ENCODE measurements at regions not wholly inside any gene's neighbourhood (a gene's known extent, or its start where the extent isn't known, plus 50 kb on each side); places are given as distances from the start of the nearest gene placed in this dataset.
"Not testable (repeated sequence)": the region's sequence is repeated elsewhere in the genome, so short reads cannot be mapped to it uniquely, and the experiment has no call there.

DNA sequence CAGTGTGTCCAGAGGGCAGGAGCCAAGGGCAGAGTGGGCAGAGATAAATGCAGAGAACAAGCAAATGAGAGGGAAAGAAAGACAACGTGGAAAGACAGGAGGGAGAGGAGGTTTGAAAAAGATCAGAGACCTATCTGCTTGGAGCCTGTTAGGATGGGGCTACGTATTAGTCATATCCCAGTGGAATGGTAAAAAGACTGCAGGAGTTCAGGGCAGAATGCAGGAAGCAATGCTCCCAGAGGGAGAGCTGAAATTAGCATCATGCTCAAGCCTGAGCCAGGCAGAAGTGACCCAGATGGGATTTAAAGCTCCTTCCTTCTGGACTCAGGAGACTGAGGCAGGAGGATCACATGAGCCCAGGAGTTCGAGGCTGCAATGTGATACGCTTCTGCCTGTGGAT, 261.3 kb upstream of the CHRM3 start:
- intact Hi-C loops (cut with micrococcal nuclease) = no loop called here

DNA sequence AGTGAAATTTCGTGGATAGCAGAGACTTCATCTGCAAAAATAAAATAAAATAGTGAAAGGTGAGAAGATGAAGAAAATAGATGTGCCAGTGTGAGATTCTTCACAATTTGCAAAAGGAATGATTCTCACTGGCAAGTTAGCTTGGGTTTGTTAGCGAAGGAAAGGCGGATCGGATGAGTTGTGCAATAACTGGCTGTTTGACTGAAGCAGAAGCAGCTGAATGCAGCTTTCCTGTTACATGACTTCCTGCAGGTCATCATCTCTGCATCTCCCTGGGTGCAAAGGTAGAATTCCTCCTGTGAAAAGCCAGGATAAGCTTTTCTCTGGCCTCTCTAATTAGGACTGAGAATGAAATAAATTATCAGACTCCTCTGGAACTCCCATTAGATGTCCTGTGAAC, 263.1 kb upstream of the CHRM3 start:
- intact Hi-C loops (cut with micrococcal nuclease) = no loop called here

DNA sequence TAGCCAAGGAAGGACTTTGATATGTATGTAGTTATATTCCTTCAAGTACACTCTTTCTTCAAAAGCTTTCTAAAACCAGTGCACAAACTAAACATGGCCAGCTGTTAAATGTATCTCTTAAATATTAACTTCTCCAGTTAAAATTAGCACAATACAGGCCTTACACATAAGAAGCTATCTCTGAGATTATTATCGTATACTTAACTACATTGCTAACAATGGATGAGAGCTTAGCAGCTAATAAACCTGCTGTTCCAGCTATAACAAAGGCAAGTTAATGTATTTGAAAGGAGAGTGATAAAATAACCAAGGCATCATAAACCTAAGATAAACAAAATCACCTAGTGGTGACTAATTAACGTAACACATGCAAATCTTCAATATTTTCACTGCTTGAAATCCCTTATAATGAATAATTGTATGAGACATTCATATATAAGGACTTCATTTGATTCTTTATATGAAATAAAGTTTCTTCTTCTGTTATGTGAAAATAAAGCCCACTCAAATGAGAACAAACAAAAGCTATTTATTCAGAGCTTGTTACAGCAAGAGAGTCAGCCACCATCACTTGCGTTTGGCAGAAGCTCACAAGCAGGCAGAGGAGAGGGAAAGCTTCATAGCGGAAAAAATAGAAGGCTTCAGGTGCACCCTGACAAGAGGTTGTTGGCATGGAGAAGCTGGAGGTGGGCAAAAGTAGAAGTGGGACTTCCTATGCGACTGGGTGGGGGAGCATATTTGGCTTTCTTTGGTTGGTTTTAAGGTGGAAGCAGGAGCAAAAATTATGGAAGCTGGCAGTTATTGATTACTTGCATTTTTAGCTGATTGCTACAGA, 274.1 kb upstream of the CHRM3 start:
- intact Hi-C loops (cut with micrococcal nuclease) = no loop called here

DNA sequence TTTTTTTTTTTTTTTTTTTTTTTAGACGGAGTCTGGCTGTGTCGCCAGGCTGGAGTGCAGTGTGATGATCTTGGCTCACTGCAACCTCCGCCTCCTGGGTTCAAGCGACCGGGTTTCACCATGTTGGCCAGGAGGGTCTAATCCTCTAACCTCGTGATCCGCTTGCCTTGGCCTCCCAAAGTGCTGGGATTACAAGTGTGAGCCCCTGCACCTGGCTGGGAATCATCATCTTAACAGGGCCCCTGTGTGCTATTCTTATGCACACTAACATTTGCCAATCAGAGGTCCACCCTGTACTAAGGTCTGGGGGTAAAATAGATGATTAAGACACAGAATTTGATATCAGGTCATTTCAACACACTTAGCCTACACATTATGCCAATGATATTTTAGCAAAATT, 278.7 kb upstream of the CHRM3 start:
- intact Hi-C loops (cut with micrococcal nuclease) = no loop called here

DNA sequence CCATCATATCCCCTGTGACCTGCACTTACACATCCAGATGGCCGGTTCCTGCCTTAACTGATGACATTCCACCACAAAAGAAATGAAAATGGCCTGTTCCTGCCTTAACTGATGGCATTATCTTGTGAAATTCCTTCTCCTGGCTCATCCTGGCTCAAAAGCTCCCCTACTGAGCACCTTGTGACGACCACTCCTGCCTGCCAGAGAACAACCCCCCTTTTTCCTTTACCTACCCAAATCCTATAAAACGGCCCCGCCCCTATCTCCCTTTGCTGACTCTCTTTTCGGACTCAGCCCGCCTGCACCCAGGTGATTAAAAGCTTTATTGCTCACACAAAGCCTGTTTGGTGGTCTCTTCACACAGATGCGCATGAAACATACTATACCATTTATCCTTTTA, 279.7 kb upstream of the CHRM3 start:
- intact Hi-C loops (cut with micrococcal nuclease) = not testable (repeated sequence)

DNA sequence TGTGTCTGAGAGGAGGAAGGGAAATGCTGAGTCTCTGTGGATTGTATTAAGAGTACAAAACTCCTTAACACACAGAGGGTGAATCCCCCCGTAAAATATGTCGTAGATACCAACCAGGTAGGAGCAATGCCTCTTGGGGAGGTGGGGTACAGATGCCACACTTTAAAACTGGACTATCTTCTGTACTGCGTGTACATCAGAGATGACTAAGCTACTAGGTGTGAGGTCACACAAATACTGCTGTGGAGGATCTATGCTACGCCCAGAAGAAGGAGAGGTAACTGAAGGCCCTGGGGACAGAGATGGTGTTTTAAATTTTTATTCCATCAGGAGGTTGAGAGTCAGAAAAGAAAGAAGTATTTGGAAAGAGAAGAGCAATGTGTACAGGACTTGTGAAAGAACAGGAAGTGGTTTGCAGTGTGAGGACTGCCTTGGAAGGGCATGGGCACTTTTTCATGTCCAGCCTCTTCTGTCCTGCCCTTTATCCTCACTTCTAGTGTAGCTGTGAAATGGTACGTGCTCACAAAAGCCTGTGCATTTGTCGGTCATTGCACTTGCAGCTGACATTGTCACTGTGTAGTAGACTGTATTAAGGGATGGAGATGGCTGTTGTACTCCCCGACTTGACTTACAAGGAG, 287.8 kb upstream of the CHRM3 start:
- intact Hi-C loops (cut with micrococcal nuclease) = no loop called here

DNA sequence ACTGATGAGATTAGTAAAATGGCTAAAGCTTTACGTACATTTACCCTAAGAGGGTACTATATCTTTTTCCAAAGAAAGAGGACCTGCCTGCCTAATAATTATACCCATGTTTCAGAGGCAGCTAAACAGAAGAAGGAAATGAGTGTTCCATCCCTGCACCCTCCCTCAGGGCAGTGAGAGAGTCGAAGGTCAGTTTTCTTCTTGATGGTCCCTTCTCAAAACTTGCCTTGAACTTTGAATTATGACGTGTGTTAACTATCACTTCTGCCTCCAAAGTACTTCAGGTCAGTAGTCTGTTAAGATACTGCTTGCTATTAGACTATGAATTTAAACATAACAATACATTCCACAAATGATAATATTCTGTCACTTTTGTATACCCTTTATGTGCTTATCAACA, 294.8 kb upstream of the CHRM3 start:
- intact Hi-C loops (cut with micrococcal nuclease) = no loop called here

DNA sequence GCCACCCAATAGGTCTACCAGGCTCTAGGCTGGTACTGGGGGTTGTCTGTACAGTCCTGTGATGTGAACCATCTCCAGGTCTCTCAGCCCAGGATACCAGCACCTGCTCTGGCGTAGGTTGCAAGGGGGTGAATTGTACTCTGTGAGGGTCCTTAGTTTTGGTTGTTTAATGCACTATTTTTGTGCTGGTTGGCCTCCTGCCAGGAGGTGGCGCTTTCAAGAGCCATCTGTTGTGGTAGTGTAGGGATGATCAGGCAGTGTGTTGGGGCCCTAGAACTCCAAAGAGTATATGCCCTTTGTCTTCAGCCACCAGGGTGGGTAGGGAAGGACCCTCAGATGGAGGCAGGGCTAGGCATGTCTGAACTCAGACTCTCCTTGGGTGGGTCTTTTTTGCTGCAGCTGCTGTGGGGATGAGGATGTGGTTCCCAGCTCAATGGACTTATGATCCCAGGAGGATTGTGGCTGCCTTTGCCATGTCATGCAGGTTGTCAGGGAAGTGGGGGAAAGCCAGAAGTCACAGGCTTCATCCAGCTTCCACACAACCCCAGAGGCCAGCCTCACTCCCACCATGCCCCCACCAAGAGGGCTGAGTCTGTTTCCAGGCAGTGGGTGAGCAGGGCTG, 301.8 kb upstream of the CHRM3 start:
- intact Hi-C loops (cut with micrococcal nuclease) = no loop called here

DNA sequence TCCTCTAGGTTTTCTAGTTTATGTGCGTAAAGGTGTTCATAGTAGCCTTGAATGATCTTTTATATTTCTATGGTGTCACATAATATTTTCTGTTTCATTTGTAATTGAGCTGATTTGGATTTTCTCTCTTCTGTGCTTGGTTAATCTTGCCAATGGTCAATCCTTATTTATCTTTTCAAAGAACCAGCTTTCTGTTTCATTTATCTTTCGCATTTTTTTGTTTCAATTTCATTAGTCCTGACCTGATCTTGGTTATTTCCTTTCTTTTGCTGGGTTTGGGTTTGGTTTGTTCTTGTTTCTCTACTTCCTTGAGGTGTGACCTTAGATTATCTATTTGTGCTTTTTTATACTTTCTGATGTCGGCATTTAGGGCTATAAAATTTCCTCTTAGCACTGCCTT, 304.4 kb upstream of the CHRM3 start:
- intact Hi-C loops (cut with micrococcal nuclease) = not testable (repeated sequence)

DNA sequence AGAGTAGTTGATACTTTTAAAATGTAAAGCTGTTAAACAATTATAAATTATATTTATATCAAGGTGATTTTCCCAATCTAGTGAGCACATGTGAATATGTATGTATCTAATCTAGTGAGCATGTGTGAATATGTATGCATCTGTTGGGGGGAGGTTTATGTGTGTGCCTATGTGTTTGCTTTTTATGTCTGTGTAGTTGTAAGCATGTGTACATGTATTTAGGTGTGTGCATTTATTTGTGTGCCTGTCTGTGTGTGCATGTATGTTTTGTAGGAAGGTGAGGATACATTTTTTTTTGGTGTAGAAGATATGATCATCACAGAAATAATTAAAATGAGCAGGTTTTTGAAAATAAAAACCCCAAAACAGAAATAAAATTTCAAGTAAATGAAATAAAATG, 318.9 kb upstream of the CHRM3 start:
- intact Hi-C loops (cut with micrococcal nuclease) = no loop called here

DNA sequence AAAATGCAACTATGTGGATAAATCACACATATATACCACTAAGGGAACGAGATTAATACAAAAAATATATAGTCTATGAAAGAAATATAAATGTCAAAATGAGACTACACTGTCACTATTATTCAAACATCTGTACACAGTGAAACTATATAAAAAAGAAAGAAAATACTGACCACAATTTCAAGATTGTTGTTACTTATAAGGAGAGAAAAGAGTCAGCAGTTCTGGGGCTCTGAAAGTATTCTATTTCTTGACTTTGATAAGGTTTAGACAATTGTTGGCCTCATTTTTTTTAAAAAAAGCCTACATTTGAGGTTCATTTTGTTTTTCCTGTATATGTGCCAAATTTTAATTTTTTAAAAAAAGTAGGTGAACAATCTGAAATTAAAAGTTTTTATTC, 319.3 kb upstream of the CHRM3 start:
- intact Hi-C loops (cut with micrococcal nuclease) = no loop called here

DNA sequence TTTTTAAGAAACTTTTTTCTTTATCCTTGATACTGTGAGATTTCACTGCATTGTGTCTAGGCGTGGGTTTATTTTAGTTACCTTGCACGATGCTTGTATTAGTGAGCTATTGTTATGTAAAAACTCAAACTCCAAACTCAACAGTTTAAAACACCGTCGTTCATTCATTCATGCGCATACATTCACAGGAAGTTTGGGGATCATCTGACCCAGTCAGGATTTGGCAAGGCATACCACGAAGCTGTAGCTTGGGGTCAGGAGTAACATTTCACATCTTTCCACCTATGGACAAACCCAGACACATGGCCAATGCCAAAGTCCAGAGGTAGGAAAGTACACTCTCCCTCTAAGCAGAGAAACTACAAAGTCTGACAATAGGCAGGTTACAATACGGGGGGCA, 324.6 kb upstream of the CHRM3 start:
- intact Hi-C loops (cut with micrococcal nuclease) = no loop called here

DNA sequence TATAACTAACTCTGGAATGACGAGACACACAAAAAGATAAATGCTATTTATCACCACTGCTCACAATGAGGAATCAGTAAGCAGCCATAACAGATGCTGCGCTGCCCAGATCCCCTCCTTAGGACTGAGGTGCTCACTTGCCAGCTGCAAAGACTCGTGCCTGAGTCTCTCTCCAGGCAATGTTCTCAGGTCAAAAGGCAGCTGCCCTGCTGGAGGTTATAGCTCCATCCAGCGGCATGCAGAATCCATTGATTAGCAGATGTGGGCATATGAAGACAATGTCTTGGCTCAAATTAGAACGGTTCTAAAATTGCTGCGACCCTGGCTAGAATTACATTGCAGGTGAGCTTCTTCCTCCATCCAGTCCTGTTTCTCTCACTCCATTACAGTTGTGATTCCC, 328.2 kb upstream of the CHRM3 start:
- intact Hi-C loops (cut with micrococcal nuclease) = no loop called here

DNA sequence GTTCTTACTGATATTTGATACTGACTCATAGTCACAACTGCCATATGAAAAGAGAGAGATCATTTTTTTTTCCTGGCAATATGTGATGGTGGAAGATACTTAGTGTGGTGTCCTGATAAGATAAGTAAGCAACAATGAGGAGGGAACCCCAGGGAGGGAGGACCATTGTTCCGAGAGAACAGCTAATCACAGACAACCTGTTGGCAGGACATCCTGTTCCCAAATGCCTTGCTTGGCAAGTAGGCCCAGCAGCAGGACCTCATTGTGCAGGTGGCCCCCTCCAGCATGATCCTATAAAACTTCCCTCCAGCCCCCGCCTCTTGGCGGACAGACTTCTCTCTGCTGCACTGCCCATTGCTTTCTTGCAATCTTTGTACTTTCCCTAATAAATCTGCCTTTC, 329.4 kb upstream of the CHRM3 start:
- intact Hi-C loops (cut with micrococcal nuclease) = no loop called here

DNA sequence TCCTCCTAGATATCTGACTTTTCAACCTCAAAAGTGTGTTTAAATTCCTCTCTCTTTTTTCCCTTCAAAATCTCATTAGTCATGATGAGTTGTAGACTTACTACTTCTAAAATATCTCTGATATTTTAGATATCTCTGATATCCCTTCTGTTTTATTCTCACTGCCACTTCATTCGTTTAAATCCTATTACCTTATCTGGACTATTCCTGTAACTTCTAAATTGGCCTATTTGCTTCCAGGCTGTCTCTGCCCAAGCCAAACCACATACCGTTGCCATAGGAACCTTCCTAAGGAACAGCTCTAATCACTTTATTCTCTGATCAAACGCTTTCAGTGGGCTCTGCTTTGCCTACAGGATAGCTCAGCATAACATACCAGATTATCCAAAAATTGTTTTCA, 333.1 kb upstream of the CHRM3 start:
- intact Hi-C loops (cut with micrococcal nuclease) = no loop called here

DNA sequence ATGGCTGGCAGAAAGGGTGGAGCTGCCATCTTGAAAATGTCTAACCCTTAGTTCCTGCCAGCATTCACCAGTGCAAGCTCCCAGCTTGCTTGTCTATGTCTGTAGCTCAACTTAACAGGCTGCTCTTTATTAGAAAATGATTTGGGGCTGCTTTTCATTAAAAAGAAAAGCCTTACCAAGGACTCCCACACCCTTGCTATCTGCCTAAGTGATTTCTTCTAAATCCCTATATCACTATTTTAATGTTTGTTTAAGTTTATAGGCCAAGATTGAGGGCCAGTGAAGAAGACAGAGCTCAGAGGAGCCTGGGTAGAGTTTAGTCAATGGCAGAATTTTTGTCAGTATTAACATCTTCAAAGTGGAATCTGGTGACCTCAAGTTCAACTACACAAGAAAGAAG, 336.8 kb upstream of the CHRM3 start:
- intact Hi-C loops (cut with micrococcal nuclease) = no loop called here

DNA sequence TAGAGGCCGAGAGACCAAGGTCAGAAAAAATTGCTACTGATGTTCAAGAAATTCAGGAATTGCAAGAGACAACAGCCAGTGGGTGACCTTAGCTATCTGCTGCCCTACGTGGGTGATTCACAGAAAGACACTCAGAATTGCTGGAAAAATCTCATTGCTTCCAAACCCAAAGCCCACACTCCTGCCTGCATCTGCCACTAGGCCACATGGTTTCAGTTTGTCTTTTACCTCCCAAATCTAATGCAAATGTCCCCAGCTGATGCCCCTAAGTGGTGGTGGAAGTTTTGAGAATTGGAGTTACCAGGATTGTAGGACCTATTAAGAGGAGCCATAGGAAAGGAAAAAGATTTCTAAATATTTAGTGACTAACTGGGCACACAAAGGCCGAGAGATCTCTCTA, 341.5 kb upstream of the CHRM3 start:
- intact Hi-C loops (cut with micrococcal nuclease) = no loop called here

DNA sequence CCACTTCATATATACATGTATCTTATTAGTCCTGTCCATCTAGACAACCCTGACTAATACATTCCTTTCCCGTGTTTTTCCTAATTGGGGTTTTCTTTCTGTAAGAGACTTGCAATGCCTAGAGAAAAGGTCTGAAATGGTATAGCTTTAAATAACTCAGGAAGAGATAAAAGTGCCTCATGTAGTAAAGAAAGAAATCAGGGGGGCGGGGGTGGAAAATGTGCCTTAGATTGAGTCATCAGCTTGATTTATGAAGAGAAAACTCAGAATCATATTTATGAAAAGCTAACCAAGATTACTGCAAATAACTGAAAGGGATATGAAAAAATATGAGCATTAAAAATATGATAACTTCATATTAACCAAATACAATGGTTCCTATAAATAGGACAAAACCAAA, 345.8 kb upstream of the CHRM3 start:
- intact Hi-C loops (cut with micrococcal nuclease) = no loop called here

DNA sequence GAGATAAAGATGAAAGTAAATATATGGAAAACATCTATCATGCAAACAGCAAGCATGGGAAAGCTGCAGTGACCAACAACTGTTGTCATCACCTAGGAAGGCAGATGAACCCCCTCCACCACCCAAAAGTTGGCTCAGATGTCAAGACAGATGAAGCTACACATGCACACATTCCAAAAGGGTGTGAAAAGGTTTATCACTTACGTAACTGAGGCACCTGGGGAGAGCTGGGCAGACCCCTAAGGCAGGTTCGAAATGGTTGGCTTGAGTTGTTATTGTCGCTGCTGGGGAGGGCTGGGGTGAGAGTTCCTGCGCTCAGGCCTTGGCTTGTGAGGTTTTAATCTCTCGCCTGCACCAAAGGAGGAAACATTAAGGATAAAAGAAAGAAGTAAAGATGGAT, 355.1 kb upstream of the CHRM3 start:
- intact Hi-C loops (cut with micrococcal nuclease) = no loop called here

DNA sequence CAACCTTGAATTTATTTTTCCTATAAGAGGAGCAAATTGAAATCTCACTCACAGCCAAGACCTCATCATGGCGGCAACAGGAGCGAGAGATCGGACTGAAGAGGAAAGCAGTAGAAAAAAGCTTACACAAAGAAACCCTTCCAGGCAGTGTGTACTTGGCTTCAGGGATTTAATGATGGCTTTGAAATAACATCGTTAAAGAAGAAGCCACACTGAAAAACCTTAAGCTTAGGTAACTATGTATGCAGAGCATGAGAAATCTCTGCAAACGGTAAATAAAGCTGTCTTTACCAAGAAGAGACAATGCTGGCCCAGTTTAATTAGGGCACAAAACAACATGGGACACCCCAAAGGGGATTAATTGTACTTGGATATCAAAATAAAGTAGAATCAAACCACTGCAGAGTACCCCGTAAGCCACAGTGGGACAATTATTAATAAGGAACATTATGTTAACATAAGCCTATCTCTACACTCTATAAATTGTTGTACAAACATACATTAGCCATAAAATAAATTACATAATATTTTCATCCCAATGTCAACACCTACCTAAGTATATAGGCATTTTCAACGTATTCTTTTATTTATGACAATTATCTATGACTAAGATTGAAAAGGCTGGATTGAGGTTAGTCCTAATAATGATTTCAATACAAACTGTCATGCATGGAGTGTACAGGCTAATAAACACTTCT, 360.2 kb upstream of the CHRM3 start:
- intact Hi-C loops (cut with micrococcal nuclease) = no loop called here

DNA sequence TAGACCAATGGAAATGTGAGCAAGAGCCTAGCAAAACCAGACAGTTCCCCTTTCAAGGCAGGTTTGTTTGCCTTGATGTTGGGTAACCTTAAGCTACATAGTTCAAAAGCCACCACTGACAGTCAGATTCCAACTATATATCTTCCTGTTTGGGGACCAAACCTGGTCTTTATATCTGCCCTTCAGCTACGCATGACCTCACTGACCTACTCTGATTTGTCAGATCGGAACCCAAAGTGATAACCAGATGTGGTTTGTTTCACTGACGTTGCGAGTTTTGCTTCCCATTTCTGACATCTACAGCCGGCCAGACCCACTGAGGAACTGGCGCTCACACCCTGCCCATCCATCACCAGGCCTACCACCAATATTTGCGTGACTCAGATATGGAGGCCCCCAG, 361.1 kb upstream of the CHRM3 start:
- intact Hi-C loops (cut with micrococcal nuclease) = no loop called here

DNA sequence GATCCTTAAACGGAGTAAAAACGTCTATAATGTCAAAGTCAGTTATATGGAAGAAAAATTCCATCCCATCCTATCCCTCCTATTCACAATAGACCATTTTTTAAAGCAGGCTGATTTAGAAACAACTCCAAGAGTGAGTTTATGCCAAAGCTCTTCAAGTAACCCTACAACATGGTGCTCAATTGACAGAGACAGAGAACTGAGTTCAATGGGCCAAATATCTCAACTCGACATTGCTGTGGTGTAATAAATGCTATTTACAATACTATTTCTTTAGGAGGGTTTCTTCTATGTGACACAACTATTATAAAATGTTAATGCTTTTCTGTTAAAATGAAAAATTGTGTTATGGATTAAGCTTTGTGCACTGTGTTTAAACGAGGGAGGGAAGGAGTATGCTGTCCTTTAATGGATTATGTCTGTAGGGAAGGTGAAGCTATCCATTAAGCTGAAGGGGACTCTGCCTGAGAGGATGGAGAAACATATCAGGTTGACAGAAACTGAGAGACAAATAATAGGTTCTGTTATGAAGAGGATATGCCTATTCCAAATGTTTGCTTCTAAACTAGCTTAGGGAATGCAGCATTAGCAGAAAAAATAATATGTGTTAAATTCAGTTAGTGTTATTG, 362.5 kb upstream of the CHRM3 start:
- intact Hi-C loops (cut with micrococcal nuclease) = no loop called here
